NB4 (cell line): ENCODE measurements at regions not wholly inside any gene's neighbourhood (a gene's known extent, or its start where the extent isn't known, plus 50 kb on each side); places are given as distances from the start of the nearest gene placed in this dataset.
"Not testable (repeated sequence)": the region's sequence is repeated elsewhere in the genome, so short reads cannot be mapped to it uniquely, and the experiment has no call there.

ENCODE experiments used
- DNase-seq: peaks from one replicate; pipeline ENCODE4 v3.0.0; 2010; ENCODE audit warnings: low read depth
- H3K4me3 ChIP-seq: one replicate; pipeline ENCODE4 v1.5.1; 2011; ENCODE audit warnings: mild to moderate bottlenecking, low read depth, low read length, moderate library complexity
- CTCF ChIP-seq: IDR thresholded peaks from one replicate; pipeline ENCODE4 v1.5.1; 2012; ENCODE audit warnings: low read depth, low read length
- MYC ChIP-seq: IDR thresholded peaks from 2 replicates; pipeline ENCODE4 v1.6.1; 2011; ENCODE audit warnings: low read depth, low read length
- POLR2A ChIP-seq: IDR thresholded peaks from 2 replicates; pipeline ENCODE4 v1.6.1; 2011; ENCODE audit warnings: mild to moderate bottlenecking; ENCODE audit not compliant: insufficient read length; ENCODE audit errors: extremely low read depth
- TF ChIP-seq, protein P1 (sequence below): IDR thresholded peaks from 2 replicates; pipeline ENCODE4 v1.6.1; 2011; ENCODE audit warnings: low read depth, low read length

DNA sequence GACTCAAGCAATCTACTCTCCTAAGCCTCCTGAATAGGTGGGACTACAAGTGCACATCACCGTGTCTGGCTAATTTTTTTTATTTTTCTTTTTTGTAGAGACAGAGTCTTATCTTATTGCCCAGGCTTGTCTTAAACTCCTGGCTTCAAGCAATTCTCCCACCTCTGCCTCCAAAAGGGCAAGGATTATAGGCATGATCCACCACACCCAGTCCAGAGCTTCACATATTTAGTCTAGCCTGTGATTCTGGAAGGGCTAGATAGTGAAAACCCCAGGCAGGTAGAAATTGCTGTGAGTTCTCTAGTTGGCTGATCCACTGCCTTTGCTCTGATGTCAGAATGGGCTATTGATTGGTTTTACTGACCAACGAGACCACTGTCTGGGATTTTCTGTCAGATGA is 854.6 kb upstream of the MIR17HG start:
- TF ChIP-seq, protein P1, sequence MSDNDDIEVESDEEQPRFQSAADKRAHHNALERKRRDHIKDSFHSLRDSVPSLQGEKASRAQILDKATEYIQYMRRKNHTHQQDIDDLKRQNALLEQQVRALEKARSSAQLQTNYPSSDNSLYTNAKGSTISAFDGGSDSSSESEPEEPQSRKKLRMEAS: no peak
- TF ChIP-seq MYC: no peak
- TF ChIP-seq POLR2A: no peak
- no peak for TF ChIP-seq CTCF
- H3K4me3 ChIP-seq: no peak overlapping the region
- DNase-seq: no peak

DNA sequence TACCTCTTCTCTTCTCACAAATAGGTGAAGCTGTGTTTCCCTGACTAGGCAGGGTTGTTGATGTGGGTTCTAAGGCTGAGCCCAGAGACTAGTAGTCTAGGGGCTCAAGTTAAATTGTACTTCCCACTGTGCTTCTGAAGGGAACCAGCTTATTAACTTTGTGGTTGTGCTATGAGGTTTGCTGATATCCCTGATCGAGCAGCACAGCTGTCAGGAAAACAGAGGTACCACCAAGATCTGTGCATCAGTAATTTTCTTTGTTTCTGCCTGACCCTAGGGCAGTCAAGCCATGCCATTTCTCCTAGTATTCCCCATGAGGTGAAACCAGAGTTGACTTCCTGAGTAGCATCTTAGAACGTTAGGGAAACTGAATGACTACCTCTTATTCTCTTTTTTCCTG is 853.8 kb upstream of the MIR17HG start:
- no peak overlapping the region for H3K4me3 ChIP-seq
- DNase-seq: no peak
- TF ChIP-seq POLR2A: no peak
- no peak for TF ChIP-seq CTCF
- TF ChIP-seq, protein P1: no peak
- TF ChIP-seq MYC: no peak

GRCh38 chr13:90494849-90495248 is 852.6 kb upstream of the MIR17HG start:
- H3K4me3 ChIP-seq, DNase-seq: not testable (repeated sequence)

DNA sequence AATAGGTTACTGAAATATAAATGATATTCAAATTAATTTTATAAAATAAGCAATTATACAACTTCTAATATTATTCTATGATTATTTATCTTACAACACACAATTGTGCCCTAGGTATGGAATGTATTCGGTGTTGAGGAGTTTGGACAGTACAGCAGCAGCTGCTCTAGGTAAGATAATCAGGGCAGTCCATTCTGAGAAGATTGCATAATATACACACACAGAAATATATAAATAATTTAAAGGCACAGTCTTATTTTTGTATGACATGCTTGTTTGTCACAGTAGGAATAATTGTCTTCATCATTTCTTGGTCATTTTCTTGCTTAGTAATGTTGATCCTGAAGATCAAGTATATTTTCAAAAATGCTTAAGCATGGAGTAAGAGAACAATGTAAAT is 849.4 kb upstream of the MIR17HG start:
- H3K4me3 ChIP-seq: no peak overlapping the region
- DNase-seq: no peak
- no peak for TF ChIP-seq POLR2A
- no peak for TF ChIP-seq CTCF
- no peak for TF ChIP-seq MYC
- TF ChIP-seq, protein P1: no peak

DNA sequence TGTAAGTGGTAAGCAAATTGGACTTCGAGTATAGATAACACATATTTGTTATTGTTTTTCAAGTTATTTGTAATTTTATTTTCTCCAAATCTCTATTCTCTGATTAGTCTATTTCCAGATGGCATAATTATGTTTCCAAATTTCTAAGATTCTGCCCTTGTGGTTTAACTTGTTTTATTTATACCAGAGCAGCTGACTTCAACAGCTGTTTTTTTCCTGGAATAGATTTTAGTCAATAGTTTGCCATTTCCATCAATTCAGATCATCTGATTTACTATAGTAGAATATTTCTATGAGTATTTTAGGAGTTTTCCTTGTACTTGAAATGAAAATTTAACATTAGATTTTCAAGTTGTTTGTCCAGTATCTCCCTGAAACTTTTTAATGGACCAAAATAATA is 848.7 kb upstream of the MIR17HG start:
- no peak for TF ChIP-seq MYC
- no peak for TF ChIP-seq CTCF
- TF ChIP-seq, protein P1: no peak
- no peak for TF ChIP-seq POLR2A
- DNase-seq: no peak
- H3K4me3 ChIP-seq: no peak overlapping the region

GRCh38 chr13:90500569-90500968 is 846.9 kb upstream of the MIR17HG start:
- TF ChIP-seq, protein P1: no peak
- no peak for TF ChIP-seq POLR2A
- no peak for TF ChIP-seq CTCF
- no peak for TF ChIP-seq MYC

More at GRCh38 chr13:90500569-90500968, 846.9 kb upstream of the MIR17HG start:
- no peak for DNase-seq
- no peak overlapping the region for H3K4me3 ChIP-seq
